ENCODE measurements at regions not wholly inside any gene's neighbourhood (a gene's known extent, or its start where the extent isn't known, plus 50 kb on each side); places are given as distances from the start of the nearest gene placed in this dataset.
"Not testable (repeated sequence)": the region's sequence is repeated elsewhere in the genome, so short reads cannot be mapped to it uniquely, and the experiment has no call there.

- not testable (repeated sequence) for H3K4me3 ChIP-seq (ENCODE audit: low read length); H3K27me3 ChIP-seq (ENCODE audit: insufficient read depth, low read length); H3K4me1 ChIP-seq (ENCODE audit: insufficient read depth, low read length); H3K9ac ChIP-seq (ENCODE audit: low read depth, low read length); H3K27ac ChIP-seq (ENCODE audit: low read length); H3K36me3 ChIP-seq (ENCODE audit: insufficient read depth, low read depth, low read length)
- H3K9me3 ChIP-seq (ENCODE audit: insufficient read depth, low read depth, low read length), result peaks cover 84% of the 10 kb centered on the region
Measured at GRCh38 chr22:11057955-11058547, 4469.9 kb upstream of the OR11H1 start.

GRCh38 chr22:11059129-11059528, 4468.9 kb upstream of the OR11H1 start:
- H3K4me3 ChIP-seq (ENCODE audit: low read length); H3K4me1 ChIP-seq (ENCODE audit: insufficient read depth, low read length); H3K27me3 ChIP-seq (ENCODE audit: insufficient read depth, low read length); H3K27ac ChIP-seq (ENCODE audit: low read length); H3K36me3 ChIP-seq (ENCODE audit: insufficient read depth, low read depth, low read length); H3K9ac ChIP-seq (ENCODE audit: low read depth, low read length): not testable (repeated sequence)
- peaks cover 86% of the 10 kb centered on the region for H3K9me3 ChIP-seq (ENCODE audit: insufficient read depth, low read depth, low read length)

- not testable (repeated sequence) for H3K9ac ChIP-seq (ENCODE audit: low read depth, low read length); H3K27ac ChIP-seq (ENCODE audit: low read length); H3K36me3 ChIP-seq (ENCODE audit: insufficient read depth, low read depth, low read length); H3K4me3 ChIP-seq (ENCODE audit: low read length); H3K27me3 ChIP-seq (ENCODE audit: insufficient read depth, low read length); H3K4me1 ChIP-seq (ENCODE audit: insufficient read depth, low read length)
- H3K9me3 ChIP-seq (ENCODE audit: insufficient read depth, low read depth, low read length), result peaks cover 80% of the 10 kb centered on the region
Measured at GRCh38 chr22:11060797-11061196, 4467.2 kb upstream of the OR11H1 start.

- H3K4me1 ChIP-seq (ENCODE audit: insufficient read depth, low read length); H3K27me3 ChIP-seq (ENCODE audit: insufficient read depth, low read length): not testable (repeated sequence)
- peaks cover 80% of the 10 kb centered on the region for H3K9me3 ChIP-seq (ENCODE audit: insufficient read depth, low read depth, low read length)
Measured at GRCh38 chr22:11062534-11062933, 4465.5 kb upstream of the OR11H1 start.

GRCh38 chr22:11063022-11063685, 4464.8 kb upstream of the OR11H1 start:
- Histone ChIP-seq H3K4me3 (ENCODE audit: low read length) (peak overlapping the region; percentile 35; the same call in 1 of the 2 replicates), H3K9me3 (ENCODE audit: insufficient read depth, low read depth, low read length) (peaks cover 81% of the 10 kb centered on the region)
- H3K4me1 ChIP-seq (ENCODE audit: insufficient read depth, low read length); H3K36me3 ChIP-seq (ENCODE audit: insufficient read depth, low read depth, low read length); H3K27me3 ChIP-seq (ENCODE audit: insufficient read depth, low read length); H3K27ac ChIP-seq (ENCODE audit: low read length); H3K9ac ChIP-seq (ENCODE audit: low read depth, low read length): not testable (repeated sequence)

More at GRCh38 chr22:11062534-11062933, 4465.5 kb upstream of the OR11H1 start:
- not testable (repeated sequence) for H3K9ac ChIP-seq (ENCODE audit: low read depth, low read length); H3K4me3 ChIP-seq (ENCODE audit: low read length); H3K27ac ChIP-seq (ENCODE audit: low read length); H3K36me3 ChIP-seq (ENCODE audit: insufficient read depth, low read depth, low read length)

GRCh38 chr22:11065210-11065609, 4462.8 kb upstream of the OR11H1 start:
- H3K4me1 ChIP-seq (ENCODE audit: insufficient read depth, low read length); H3K27me3 ChIP-seq (ENCODE audit: insufficient read depth, low read length); H3K27ac ChIP-seq (ENCODE audit: low read length); H3K9ac ChIP-seq (ENCODE audit: low read depth, low read length); H3K4me3 ChIP-seq (ENCODE audit: low read length); H3K36me3 ChIP-seq (ENCODE audit: insufficient read depth, low read depth, low read length): not testable (repeated sequence)
- H3K9me3 ChIP-seq (ENCODE audit: insufficient read depth, low read depth, low read length), result peaks cover 75% of the 10 kb centered on the region

GRCh38 chr22:11065876-11066457, 4462.0 kb upstream of the OR11H1 start:
- H3K27me3 ChIP-seq (ENCODE audit: insufficient read depth, low read length); H3K9ac ChIP-seq (ENCODE audit: low read depth, low read length); H3K27ac ChIP-seq (ENCODE audit: low read length); H3K36me3 ChIP-seq (ENCODE audit: insufficient read depth, low read depth, low read length); H3K4me1 ChIP-seq (ENCODE audit: insufficient read depth, low read length): not testable (repeated sequence)
- Histone ChIP-seq H3K4me3 (ENCODE audit: low read length) (0 out of 2 replicates have a peak overlapping the region, but pooled peaks have one; percentile 32), H3K9me3 (ENCODE audit: insufficient read depth, low read depth, low read length) (peaks cover 68% of the 10 kb centered on the region)

- H3K4me3 ChIP-seq (ENCODE audit: low read length), result no peak overlapping the region
- peaks cover 63% of the 10 kb centered on the region for H3K9me3 ChIP-seq (ENCODE audit: insufficient read depth, low read depth, low read length)
- no peak overlapping the region for H3K27ac ChIP-seq (ENCODE audit: low read length)
- no peak overlapping the region for H3K9ac ChIP-seq (ENCODE audit: low read depth, low read length)
- H3K27me3 ChIP-seq (ENCODE audit: insufficient read depth, low read length), result no peaks in the 10 kb centered on the region
- no peaks in the 10 kb centered on the region for H3K4me1 ChIP-seq (ENCODE audit: insufficient read depth, low read length)
- no peaks in the 10 kb centered on the region for H3K36me3 ChIP-seq (ENCODE audit: insufficient read depth, low read depth, low read length)
Measured at GRCh38 chr22:11066458-11067285, 4461.3 kb upstream of the OR11H1 start.

- not testable (repeated sequence) for H3K27ac ChIP-seq (ENCODE audit: low read length); H3K4me1 ChIP-seq (ENCODE audit: insufficient read depth, low read length); H3K4me3 ChIP-seq (ENCODE audit: low read length); H3K9ac ChIP-seq (ENCODE audit: low read depth, low read length); H3K27me3 ChIP-seq (ENCODE audit: insufficient read depth, low read length); H3K36me3 ChIP-seq (ENCODE audit: insufficient read depth, low read depth, low read length)
- H3K9me3 ChIP-seq (ENCODE audit: insufficient read depth, low read depth, low read length), result peaks cover 57% of the 10 kb centered on the region
Measured at GRCh38 chr22:11067286-11067871, 4460.6 kb upstream of the OR11H1 start.

GRCh38 chr22:11067937-11068336, 4460.1 kb upstream of the OR11H1 start:
- H3K36me3 ChIP-seq (ENCODE audit: insufficient read depth, low read depth, low read length); H3K27me3 ChIP-seq (ENCODE audit: insufficient read depth, low read length); H3K27ac ChIP-seq (ENCODE audit: low read length); H3K9ac ChIP-seq (ENCODE audit: low read depth, low read length); H3K4me3 ChIP-seq (ENCODE audit: low read length); H3K4me1 ChIP-seq (ENCODE audit: insufficient read depth, low read length): not testable (repeated sequence)
- peaks cover 52% of the 10 kb centered on the region for H3K9me3 ChIP-seq (ENCODE audit: insufficient read depth, low read depth, low read length)

- H3K27me3 ChIP-seq (ENCODE audit: insufficient read depth, low read length); H3K4me1 ChIP-seq (ENCODE audit: insufficient read depth, low read length); H3K9ac ChIP-seq (ENCODE audit: low read depth, low read length); H3K27ac ChIP-seq (ENCODE audit: low read length); H3K4me3 ChIP-seq (ENCODE audit: low read length); H3K36me3 ChIP-seq (ENCODE audit: insufficient read depth, low read depth, low read length): not testable (repeated sequence)
- H3K9me3 ChIP-seq (ENCODE audit: insufficient read depth, low read depth, low read length), result peaks cover 48% of the 10 kb centered on the region
Measured at GRCh38 chr22:11068406-11068805, 4459.6 kb upstream of the OR11H1 start.
